Caco-2 (cell line): ENCODE measurements at regions not wholly inside any gene's neighbourhood (a gene's known extent, or its start where the extent isn't known, plus 50 kb on each side); places are given as distances from the start of the nearest gene placed in this dataset.

Experiments
- BruUV-seq: library from RNA; stranded (reverse); fragments of 400-500 nt; replicated peaks from 2 replicates; lab custom pipeline; 2021; lab: Mats Ljungman, UMichigan
- CTCF ChIA-PET: fragments of 300-600 bp; sonication (Branson Sonifier 250); formaldehyde crosslinking; loops from one replicate; lab custom pipeline; 2022; ENCODE audit warnings: antibody characterized with exemption; lab: Charles Lee
- POLR2A ChIA-PET: fragments of 300-600 bp; sonication (Branson Sonifier 250); formaldehyde crosslinking; loops from one replicate; lab custom pipeline; 2022; ENCODE audit warnings: antibody characterized with exemption; lab: Charles Lee
- DNase-seq, 2 experiments: peaks; one replicate each; pipeline versions ENCODE4 v3.0.0 to v3.0.0-alpha.2; 2020 to 2022
- H3K27me3 ChIP-seq: replicated peaks from 2 replicates; pipeline ENCODE4 v1.6.0; 2011; ENCODE audit warnings: low read length; ENCODE audit not compliant: control insufficient read depth, insufficient read depth
- H3K36me3 ChIP-seq: 2 replicates; pipeline ENCODE4 v1.5.1; 2011; ENCODE audit warnings: low read length; ENCODE audit not compliant: control insufficient read depth, insufficient read depth
- H3K4me1 ChIP-seq: fragments of 250-450 bp; sonication (Bioruptor Pico); 2 replicates; pipeline ENCODE4 v1.5.1; 2020; ENCODE audit warnings: mild to moderate bottlenecking
- H3K4me3 ChIP-seq: 2 replicates; pipeline ENCODE4 v1.5.1; 2011; ENCODE audit warnings: low read depth, mild to moderate bottlenecking, control low read depth, low read length
- H3K9me3 ChIP-seq: fragments of 250-450 bp; sonication (Bioruptor Pico); 2 replicates; pipeline ENCODE4 v1.5.1; 2020; ENCODE audit warnings: mild to moderate bottlenecking, moderate library complexity
- H3K27ac Mint-ChIP-seq: one replicate; pipeline ENCODE4 v1.8.0; 2022; ENCODE audit warnings: mixed read lengths; ENCODE audit not compliant: unreplicated experiment
- H3K27me3 Mint-ChIP-seq: one replicate; pipeline ENCODE4 v1.8.0; 2022; ENCODE audit warnings: mixed read lengths; ENCODE audit not compliant: insufficient read depth, unreplicated experiment
- H3K36me3 Mint-ChIP-seq: one replicate; pipeline ENCODE4 v1.8.0; 2022; ENCODE audit warnings: mild to moderate bottlenecking, mixed read lengths; ENCODE audit not compliant: insufficient read depth, unreplicated experiment
- H3K4me1 Mint-ChIP-seq: one replicate; pipeline ENCODE4 v1.8.0; 2022; ENCODE audit warnings: low read depth, mixed read lengths; ENCODE audit not compliant: unreplicated experiment
- H3K4me3 Mint-ChIP-seq: one replicate; pipeline ENCODE4 v1.8.0; 2022; ENCODE audit warnings: mild to moderate bottlenecking, moderate library complexity, mixed read lengths; ENCODE audit not compliant: unreplicated experiment
- H3K9me3 Mint-ChIP-seq: one replicate; pipeline ENCODE4 v1.8.0; 2022; ENCODE audit warnings: mixed read lengths; ENCODE audit not compliant: unreplicated experiment
- intact Hi-C: fragments of 100-400 bp; cut with micrococcal nuclease; formaldehyde crosslinking; loops from one replicate; pipeline ENCODE4 v1.10.0; 2022; ENCODE audit not compliant: unreplicated experiment
- TF ChIP-seq, protein P1 (sequence below), 2 experiments: fragments of 200-600 bp in 1 of 2; IDR thresholded peaks; 1 replicate in 1 of 2; 2 replicates in 1 of 2; pipeline versions ENCODE4 v1.5.1 to v1.8.0; 2011 to 2022; ENCODE audit warnings: antibody characterized with exemption in 1 of 2, control low read depth in 1 of 2, inconsistent platforms in 1 of 2, low read depth in 1 of 2, low read length in 1 of 2, mild to moderate bottlenecking in 1 of 2, moderate library complexity in 1 of 2; ENCODE audit not compliant: insufficient read depth in 1 of 2, severe bottlenecking in 1 of 2, unreplicated experiment in 1 of 2

DNA sequence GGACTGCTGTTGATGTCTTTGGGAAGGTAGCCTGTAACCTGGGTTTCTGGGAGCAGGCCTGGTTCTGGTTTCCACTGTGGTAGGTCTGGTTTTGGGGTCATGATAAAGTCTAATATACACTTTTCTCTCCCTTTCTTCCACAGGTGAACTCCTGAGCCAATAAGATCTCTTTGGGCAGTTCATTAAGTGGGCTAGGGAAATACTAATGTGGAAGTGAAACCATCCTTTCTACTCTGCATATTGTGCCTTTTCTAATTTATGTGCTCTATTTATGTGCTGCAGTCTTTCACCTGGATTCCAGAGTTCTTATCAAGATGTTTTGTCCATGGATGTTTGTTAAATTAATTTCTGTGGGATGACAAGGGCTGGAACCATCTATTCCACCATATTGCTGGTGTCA is 165.7 kb upstream of the PTPRK start:
- Histone ChIP-seq H3K27me3 (no peaks in the 10 kb centered on the region), H3K4me1 (no peaks in the 10 kb centered on the region), H3K36me3 (no peaks in the 10 kb centered on the region), H3K4me3 (no peak overlapping the region), H3K9me3 (no peaks in the 10 kb centered on the region)
- DNase-seq: no peak
- ChIA-PET POLR2A (no interaction called here), CTCF (no interaction called here)
- Mint-ChIP-seq H3K36me3 (no peaks in the 10 kb centered on the region), H3K4me1 (no peaks in the 10 kb centered on the region), H3K9me3 (no peaks in the 10 kb centered on the region), H3K27ac (no peak overlapping the region), H3K4me3 (no peak overlapping the region), H3K27me3 (peaks cover 7% of the 10 kb centered on the region)
- TF ChIP-seq, protein P1, sequence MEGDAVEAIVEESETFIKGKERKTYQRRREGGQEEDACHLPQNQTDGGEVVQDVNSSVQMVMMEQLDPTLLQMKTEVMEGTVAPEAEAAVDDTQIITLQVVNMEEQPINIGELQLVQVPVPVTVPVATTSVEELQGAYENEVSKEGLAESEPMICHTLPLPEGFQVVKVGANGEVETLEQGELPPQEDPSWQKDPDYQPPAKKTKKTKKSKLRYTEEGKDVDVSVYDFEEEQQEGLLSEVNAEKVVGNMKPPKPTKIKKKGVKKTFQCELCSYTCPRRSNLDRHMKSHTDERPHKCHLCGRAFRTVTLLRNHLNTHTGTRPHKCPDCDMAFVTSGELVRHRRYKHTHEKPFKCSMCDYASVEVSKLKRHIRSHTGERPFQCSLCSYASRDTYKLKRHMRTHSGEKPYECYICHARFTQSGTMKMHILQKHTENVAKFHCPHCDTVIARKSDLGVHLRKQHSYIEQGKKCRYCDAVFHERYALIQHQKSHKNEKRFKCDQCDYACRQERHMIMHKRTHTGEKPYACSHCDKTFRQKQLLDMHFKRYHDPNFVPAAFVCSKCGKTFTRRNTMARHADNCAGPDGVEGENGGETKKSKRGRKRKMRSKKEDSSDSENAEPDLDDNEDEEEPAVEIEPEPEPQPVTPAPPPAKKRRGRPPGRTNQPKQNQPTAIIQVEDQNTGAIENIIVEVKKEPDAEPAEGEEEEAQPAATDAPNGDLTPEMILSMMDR (IDR thresholded peaks at IDR 0.05; ENCODE audit: insufficient read depth in 1 of 2, low read depth in 1 of 2, low read length in 1 of 2, severe bottlenecking in 1 of 2, unreplicated experiment in 1 of 2): no peak
- BruUV-seq: no TSS peak
- intact Hi-C loops: no loop called here

DNA sequence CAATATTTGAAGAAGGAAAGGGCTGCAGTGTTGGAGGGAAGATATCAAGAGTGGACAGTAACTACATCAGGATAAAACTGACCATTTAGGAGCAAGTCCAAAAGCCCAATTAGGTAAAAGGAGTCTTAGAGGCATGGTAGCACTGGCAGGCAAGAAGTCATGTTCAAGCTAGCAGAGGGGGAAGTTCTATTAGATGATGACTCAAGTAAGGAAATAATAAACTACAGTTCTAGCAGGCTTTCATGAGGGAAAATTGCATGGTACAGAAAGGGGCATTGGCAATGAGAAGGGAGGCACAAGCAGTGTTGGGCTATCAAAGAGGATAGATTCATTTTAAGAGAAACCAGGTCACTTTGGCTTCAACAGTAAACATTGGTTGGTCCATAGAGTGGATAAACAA is 156.1 kb upstream of the PTPRK start:
- Histone ChIP-seq H3K4me3 (no peak overlapping the region), H3K27me3 (no peaks in the 10 kb centered on the region), H3K9me3 (no peaks in the 10 kb centered on the region), H3K4me1 (no peaks in the 10 kb centered on the region), H3K36me3 (no peaks in the 10 kb centered on the region)
- Mint-ChIP-seq H3K4me3 (no peak overlapping the region), H3K27ac (no peak overlapping the region), H3K4me1 (no peaks in the 10 kb centered on the region), H3K9me3 (no peaks in the 10 kb centered on the region), H3K36me3 (no peaks in the 10 kb centered on the region), H3K27me3 (no peaks in the 10 kb centered on the region)
- CTCF ChIA-PET: no interaction called here
- POLR2A ChIA-PET: no interaction called here
- TF ChIP-seq, protein P1 (IDR thresholded peaks at IDR 0.05; ENCODE audit: insufficient read depth in 1 of 2, low read depth in 1 of 2, low read length in 1 of 2, severe bottlenecking in 1 of 2, unreplicated experiment in 1 of 2): no peak
- intact Hi-C loops: no loop called here
- DNase-seq: no peak
- no TSS peak for BruUV-seq

DNA sequence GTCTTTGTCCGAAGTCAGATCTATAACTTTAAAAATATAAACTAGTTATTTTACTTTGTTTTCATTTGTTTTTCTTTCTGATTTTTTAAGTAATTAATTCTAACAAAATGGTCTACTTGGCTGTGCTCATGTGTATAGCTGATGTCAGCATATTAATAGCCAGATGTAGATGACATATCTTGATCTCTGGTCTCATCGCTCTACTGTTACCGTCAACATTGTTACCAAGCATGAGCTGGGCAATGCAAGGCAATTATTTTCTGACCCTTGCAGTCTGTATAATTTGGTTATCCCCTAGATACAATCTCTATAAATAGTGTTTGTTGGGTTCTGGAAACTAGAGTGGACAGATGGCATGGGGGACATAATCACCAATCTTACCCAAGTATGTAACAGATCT is 151.6 kb upstream of the PTPRK start:
- Histone ChIP-seq H3K27me3 (no peaks in the 10 kb centered on the region), H3K4me1 (no peaks in the 10 kb centered on the region), H3K4me3 (no peak overlapping the region), H3K9me3 (no peaks in the 10 kb centered on the region), H3K36me3 (no peaks in the 10 kb centered on the region)
- DNase-seq: no peak
- Mint-ChIP-seq H3K36me3 (no peaks in the 10 kb centered on the region), H3K4me1 (no peaks in the 10 kb centered on the region), H3K27ac (no peak overlapping the region), H3K4me3 (no peak overlapping the region), H3K9me3 (no peaks in the 10 kb centered on the region), H3K27me3 (no peaks in the 10 kb centered on the region)
- ChIA-PET CTCF (no interaction called here), POLR2A (no interaction called here)
- BruUV-seq: no TSS peak
- TF ChIP-seq, protein P1 (IDR thresholded peaks at IDR 0.05; ENCODE audit: insufficient read depth in 1 of 2, low read depth in 1 of 2, low read length in 1 of 2, severe bottlenecking in 1 of 2, unreplicated experiment in 1 of 2): no peak
- intact Hi-C loops: no loop called here
